ENCODE measurements at regions not wholly inside any gene's neighbourhood (a gene's known extent, or its start where the extent isn't known, plus 50 kb on each side); places are given as distances from the start of the nearest gene placed in this dataset.

- TF ChIP-seq, protein P1, sequence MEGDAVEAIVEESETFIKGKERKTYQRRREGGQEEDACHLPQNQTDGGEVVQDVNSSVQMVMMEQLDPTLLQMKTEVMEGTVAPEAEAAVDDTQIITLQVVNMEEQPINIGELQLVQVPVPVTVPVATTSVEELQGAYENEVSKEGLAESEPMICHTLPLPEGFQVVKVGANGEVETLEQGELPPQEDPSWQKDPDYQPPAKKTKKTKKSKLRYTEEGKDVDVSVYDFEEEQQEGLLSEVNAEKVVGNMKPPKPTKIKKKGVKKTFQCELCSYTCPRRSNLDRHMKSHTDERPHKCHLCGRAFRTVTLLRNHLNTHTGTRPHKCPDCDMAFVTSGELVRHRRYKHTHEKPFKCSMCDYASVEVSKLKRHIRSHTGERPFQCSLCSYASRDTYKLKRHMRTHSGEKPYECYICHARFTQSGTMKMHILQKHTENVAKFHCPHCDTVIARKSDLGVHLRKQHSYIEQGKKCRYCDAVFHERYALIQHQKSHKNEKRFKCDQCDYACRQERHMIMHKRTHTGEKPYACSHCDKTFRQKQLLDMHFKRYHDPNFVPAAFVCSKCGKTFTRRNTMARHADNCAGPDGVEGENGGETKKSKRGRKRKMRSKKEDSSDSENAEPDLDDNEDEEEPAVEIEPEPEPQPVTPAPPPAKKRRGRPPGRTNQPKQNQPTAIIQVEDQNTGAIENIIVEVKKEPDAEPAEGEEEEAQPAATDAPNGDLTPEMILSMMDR (conservative IDR thresholded peaks at IDR 0.05 in 1 of 2, IDR thresholded peaks at IDR 0.05 in 1 of 2; ENCODE audit: extremely low read depth in 1 of 2, insufficient read depth in 1 of 2, low read depth in 1 of 2, low read length in 2 of 2), result no peak
- TF ChIP-seq EZH2 (IDR thresholded peaks at IDR 0.05; ENCODE audit: borderline replicate concordance, low read length), result no peak
Measured at GRCh38 chr5:23026252-23027170, 173.4 kb upstream of the CDH12 start.

Data from mammary epithelial cell (primary cell).